ENCODE measurements at regions not wholly inside any gene's neighbourhood (a gene's known extent, or its start where the extent isn't known, plus 50 kb on each side); places are given as distances from the start of the nearest gene placed in this dataset.

- TF ChIP-seq ZNF274 (IDR thresholded peaks at IDR 0.05; ENCODE audit: low read depth, low read length) (no peak), YY1 (IDR thresholded peaks at IDR 0.05; ENCODE audit: insufficient read depth, insufficient read length) (no peak)
Measured at GRCh38 chr11:82606738-82607137, 126.9 kb downstream of the FAM181B start.
